Stimulated activated CD4-positive, alpha-beta T cell treated with anti-CD3 and anti-CD28 coated beads, Interleukin-4, amount 100 ng/mL, for 1 hour (primary cell): ENCODE measurements at regions not wholly inside any gene's neighbourhood (a gene's known extent, or its start where the extent isn't known, plus 50 kb on each side); places are given as distances from the start of the nearest gene placed in this dataset.

Experiments used
- DNase-seq: peaks from one replicate; pipeline ENCODE4 v3.0.0-alpha.2; 2020

GRCh38 chr17:83178533-83179304, 99.3 kb downstream of the METRNL start:
- no peak for DNase-seq

GRCh38 chr17:83179374-83179773, 100.0 kb downstream of the METRNL start:
- DNase-seq = no peak

- DNase-seq = no peak
Observed at GRCh38 chr17:83179811-83180210, 100.4 kb downstream of the METRNL start.

- DNase-seq = no peak
Observed at GRCh38 chr17:83180264-83180995, 101.0 kb downstream of the METRNL start.

- no peak for DNase-seq
Observed at GRCh38 chr17:83180996-83181481, 101.6 kb downstream of the METRNL start.

- no peak for DNase-seq
Observed at GRCh38 chr17:83181991-83182619, 102.7 kb downstream of the METRNL start.

- no peak for DNase-seq
Observed at GRCh38 chr17:83182620-83183101, 103.3 kb downstream of the METRNL start.

GRCh38 chr17:83183145-83183948, 103.9 kb downstream of the METRNL start:
- no peak for DNase-seq

- no peak for DNase-seq
Observed at GRCh38 chr17:83183951-83184506, 104.6 kb downstream of the METRNL start.

- DNase-seq = no peak
Observed at GRCh38 chr17:83185023-83186002, 105.9 kb downstream of the METRNL start.

- no peak for DNase-seq
Observed at GRCh38 chr17:83186226-83186625, 106.8 kb downstream of the METRNL start.

- no peak for DNase-seq
Observed at GRCh38 chr17:83186751-83187421, 107.5 kb downstream of the METRNL start.

GRCh38 chr17:83187782-83188311, 108.4 kb downstream of the METRNL start:
- DNase-seq = no peak

GRCh38 chr17:83189044-83190003, 109.9 kb downstream of the METRNL start:
- DNase-seq = no peak

GRCh38 chr17:83190004-83190385, 110.6 kb downstream of the METRNL start:
- DNase-seq = no peak

- no peak for DNase-seq
Observed at GRCh38 chr17:83190601-83191387, 111.4 kb downstream of the METRNL start.

- DNase-seq = no peak
Observed at GRCh38 chr17:83191388-83192160, 112.2 kb downstream of the METRNL start.
